Lower leg skin (tissue), 4 donors: ENCODE measurements at regions not wholly inside any gene's neighbourhood (a gene's known extent, or its start where the extent isn't known, plus 50 kb on each side); places are given as distances from the start of the nearest gene placed in this dataset.

Experiments used
- DNase-seq, 2 donors: peaks; one replicate each; pipeline ENCODE4 v3.0.0-alpha.2; 2019; ENCODE audit warnings: low spot score in 2 of 2
- H3K4me3 ChIP-seq: fragments of 200-600 bp; sonication (generic); 2 replicates; pipeline ENCODE4 v1.5.1; 2017; ENCODE audit warnings: mild to moderate bottlenecking, low read depth; ENCODE audit not compliant: poor library complexity, severe bottlenecking
- POLR2A ChIP-seq, 2 donors: fragments of 450-650 bp; IDR thresholded peaks; one replicate each; pipeline ENCODE4 v1.6.1; 2016 to 2017; ENCODE audit warnings: antibody characterized with exemption in 2 of 2, mild to moderate bottlenecking in 1 of 2, moderate library complexity in 1 of 2
- WGBS, 2 donors: methylation state at CpG; one replicate each; pipeline ENCODE4 v1.1.5; 2018; 5-methylcytosine and 5-hydroxymethylcytosine counted together
- intact Hi-C: fragments of 100-400 bp; cut with DNase I; formaldehyde crosslinking; loops from one replicate; pipeline ENCODE4 v1.15.0; 2023; ENCODE audit warnings: low total_unique reads
- TF ChIP-seq, protein P1 (sequence below), 3 donors: fragments of 450-650 bp; IDR thresholded peaks; one replicate each; pipeline ENCODE4 v1.5.1; 2016; ENCODE audit warnings: antibody characterized with exemption in 3 of 3, mild to moderate bottlenecking in 3 of 3, moderate library complexity in 2 of 3

DNA sequence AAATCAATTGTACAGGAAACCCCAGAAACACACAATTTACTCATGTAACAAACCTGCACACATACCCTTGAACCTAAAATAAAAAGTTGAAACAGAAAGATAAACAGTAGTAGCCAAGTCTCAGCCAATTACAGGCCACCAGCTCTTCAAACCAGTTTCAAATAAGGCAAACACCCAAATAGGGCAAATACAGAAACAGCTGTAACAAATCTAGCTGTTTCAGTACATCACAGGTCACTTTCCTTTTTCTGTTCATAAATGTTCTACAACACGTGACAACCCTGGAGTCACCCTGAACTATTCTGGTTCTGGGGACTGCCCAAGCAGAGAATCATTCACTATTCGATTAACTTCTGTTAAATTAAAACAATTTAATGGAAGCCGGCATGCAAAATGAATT lies 329.0 kb downstream of the GJA1 start:
- 92% methylated on average over 3 of the region's 3 CpGs for WGBS, 2 donors
- intact Hi-C loops, result no loop called here
- H3K4me3 ChIP-seq, result no peak overlapping the region
- DNase-seq, result no peak
- TF ChIP-seq, protein P1, sequence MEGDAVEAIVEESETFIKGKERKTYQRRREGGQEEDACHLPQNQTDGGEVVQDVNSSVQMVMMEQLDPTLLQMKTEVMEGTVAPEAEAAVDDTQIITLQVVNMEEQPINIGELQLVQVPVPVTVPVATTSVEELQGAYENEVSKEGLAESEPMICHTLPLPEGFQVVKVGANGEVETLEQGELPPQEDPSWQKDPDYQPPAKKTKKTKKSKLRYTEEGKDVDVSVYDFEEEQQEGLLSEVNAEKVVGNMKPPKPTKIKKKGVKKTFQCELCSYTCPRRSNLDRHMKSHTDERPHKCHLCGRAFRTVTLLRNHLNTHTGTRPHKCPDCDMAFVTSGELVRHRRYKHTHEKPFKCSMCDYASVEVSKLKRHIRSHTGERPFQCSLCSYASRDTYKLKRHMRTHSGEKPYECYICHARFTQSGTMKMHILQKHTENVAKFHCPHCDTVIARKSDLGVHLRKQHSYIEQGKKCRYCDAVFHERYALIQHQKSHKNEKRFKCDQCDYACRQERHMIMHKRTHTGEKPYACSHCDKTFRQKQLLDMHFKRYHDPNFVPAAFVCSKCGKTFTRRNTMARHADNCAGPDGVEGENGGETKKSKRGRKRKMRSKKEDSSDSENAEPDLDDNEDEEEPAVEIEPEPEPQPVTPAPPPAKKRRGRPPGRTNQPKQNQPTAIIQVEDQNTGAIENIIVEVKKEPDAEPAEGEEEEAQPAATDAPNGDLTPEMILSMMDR (IDR thresholded peaks at IDR 0.05), result no peak
- no peak for TF ChIP-seq POLR2A (IDR thresholded peaks at IDR 0.05)

- H3K4me3 ChIP-seq, result no peak overlapping the region
- intact Hi-C loops, result no loop called here
- 90 to 96% methylated on average over 2 of the region's 2 CpGs for WGBS, 2 donors
- TF ChIP-seq POLR2A (IDR thresholded peaks at IDR 0.05), result no peak
- TF ChIP-seq, protein P1 (IDR thresholded peaks at IDR 0.05), result no peak
- no peak for DNase-seq
Observed at GRCh38 chr6:121765060-121765459, 329.6 kb downstream of the GJA1 start.

GRCh38 chr6:121767211-121767610 lies 331.8 kb downstream of the GJA1 start:
- intact Hi-C loops, result no loop called here
- 50 to 55% methylated on average over 3 of the region's 3 CpGs for WGBS, 2 donors
- H3K4me3 ChIP-seq, result no peak overlapping the region
- no peak for DNase-seq
- no peak for TF ChIP-seq POLR2A (IDR thresholded peaks at IDR 0.05)
- TF ChIP-seq, protein P1 (IDR thresholded peaks at IDR 0.05), result no peak

GRCh38 chr6:121770943-121771342 lies 335.5 kb downstream of the GJA1 start:
- DNase-seq, result no peak
- 61 to 70% methylated on average over 2 of the region's 2 CpGs for WGBS, 2 donors
- intact Hi-C loops, result no loop called here

GRCh38 chr6:121771937-121772720 lies 336.7 kb downstream of the GJA1 start:
- TF ChIP-seq, protein P1 (IDR thresholded peaks at IDR 0.05), result no peak
- no peak for TF ChIP-seq POLR2A (IDR thresholded peaks at IDR 0.05)
- no peak overlapping the region for H3K4me3 ChIP-seq
- intact Hi-C loops, result no loop called here
- 87% methylated on average over 4 of the region's 4 CpGs for WGBS, 2 donors
- no peak for DNase-seq

More at GRCh38 chr6:121770943-121771342, 335.5 kb downstream of the GJA1 start:
- H3K4me3 ChIP-seq, result no peak overlapping the region
- no peak for TF ChIP-seq POLR2A (IDR thresholded peaks at IDR 0.05)
- TF ChIP-seq, protein P1 (IDR thresholded peaks at IDR 0.05), result no peak

- TF ChIP-seq, protein P1 (IDR thresholded peaks at IDR 0.05), result no peak
- TF ChIP-seq POLR2A (IDR thresholded peaks at IDR 0.05), result no peak
- WGBS, 2 donors, result 95 to 98% methylated on average over 2 of the region's 2 CpGs
- H3K4me3 ChIP-seq, result no peak overlapping the region
- DNase-seq, result no peak
- intact Hi-C loops, result no loop called here
Observed at GRCh38 chr6:121776054-121776453, 340.6 kb downstream of the GJA1 start.
